ENCODE measurements at regions not wholly inside any gene's neighbourhood (a gene's known extent, or its start where the extent isn't known, plus 50 kb on each side); places are given as distances from the start of the nearest gene placed in this dataset.

GRCh38 chr4:13887010-13887409 lies 259.5 kb upstream of the BOD1L1 start:
- Histone ChIP-seq H3K9ac (no peak overlapping the region), H2AFZ (ENCODE audit: low read depth) (peak overlapping the region; percentile 5; the same call in 1 of the 2 replicates), H3K79me2 (ENCODE audit: insufficient read depth) (no peaks in the 10 kb centered on the region), H3K27ac (ENCODE audit: low read depth in 2 of 2, low read length in 1 of 2) (peak overlapping the region in 1 of 2 experiments; percentile 99; a peak in 1 of 4 replicates), H3K9me2 (no peaks in the 10 kb centered on the region), H3F3A (replicated peaks; ENCODE audit: insufficient read depth) (peaks cover 20% of the 10 kb centered on the region), H3K36me3 (replicated peaks in 1 of 2; ENCODE audit: control insufficient read depth in 1 of 2, insufficient read depth in 2 of 2, low read length in 1 of 2) (no peaks in the 10 kb centered on the region), H3K4me3 (ENCODE audit: low read depth in 2 of 2, low read length in 1 of 2) (no peak overlapping the region), H3K27me3 (ENCODE audit: insufficient read depth) (no peaks in the 10 kb centered on the region), H3K9me3 (no peaks in the 10 kb centered on the region), H3K4me2 (no peak overlapping the region), H4K20me1 (ENCODE audit: insufficient read depth) (no peaks in the 10 kb centered on the region), H3K4me1 (ENCODE audit: control insufficient read depth in 1 of 2, insufficient read depth in 2 of 2, low read depth in 1 of 2, low read length in 1 of 2) (peaks cover 4 to 18% of the 10 kb centered on the region in 2 experiments; a peak in 3 of 4 replicates)
- CTCF ChIA-PET: no interaction called here
- no peak for TF ChIP-seq CHD2 (IDR thresholded peaks at IDR 0.05; ENCODE audit: low read length, partially characterized antibody)
- TF ChIP-seq MXI1 (IDR thresholded peaks at IDR 0.05; ENCODE audit: low read depth, low read length): no peak
- DNase-seq: no peak
- 83% methylated on average over 2 of the region's 2 CpGs for WGBS (ENCODE audit: low lambda C conversion rate)
- POLR2A ChIA-PET: no interaction called here

DNA sequence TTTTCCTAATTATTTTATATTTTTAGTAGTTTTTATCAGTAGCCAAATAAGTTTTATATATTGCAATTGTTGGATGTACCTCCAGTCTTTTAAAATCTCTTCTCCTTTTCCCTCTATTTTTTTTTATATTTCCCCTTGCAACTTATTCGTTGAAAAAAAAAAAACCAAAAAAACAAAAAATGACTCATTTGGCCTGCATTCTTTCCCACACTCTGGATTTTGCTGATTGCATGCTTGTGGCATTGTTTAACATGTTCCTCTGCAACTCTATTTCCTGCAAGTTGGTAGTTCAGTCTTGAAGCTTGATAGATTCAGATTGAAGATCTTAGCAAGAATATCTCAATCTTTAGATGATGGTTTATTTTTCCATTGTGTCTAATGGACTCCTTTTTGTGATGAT lies 260.6 kb upstream of the BOD1L1 start:
- no peak overlapping the region for H3K4me3 ChIP-seq (ENCODE audit: low read depth in 2 of 2, low read length in 1 of 2)
- peak overlapping the region in 1 of 2 experiments; percentile 99; a peak in 2 of 4 replicates for H3K27ac ChIP-seq (ENCODE audit: low read depth in 2 of 2, low read length in 1 of 2)
- no peaks in the 10 kb centered on the region for H3K79me2 ChIP-seq (ENCODE audit: insufficient read depth)
- no peaks in the 10 kb centered on the region for H3K36me3 ChIP-seq (replicated peaks in 1 of 2; ENCODE audit: control insufficient read depth in 1 of 2, insufficient read depth in 2 of 2, low read length in 1 of 2)
- peaks cover 31% of the 10 kb centered on the region for H3F3A ChIP-seq (replicated peaks; ENCODE audit: insufficient read depth)
- no peaks in the 10 kb centered on the region for H3K9me2 ChIP-seq
- DNase-seq: no peak
- H3K4me2 ChIP-seq: peak overlapping the region; percentile 46; the same call in 1 of the 2 replicates
- H3K9ac ChIP-seq: peak overlapping the region; percentile 53; the same call in 1 of the 2 replicates
- H3K9me3 ChIP-seq: no peaks in the 10 kb centered on the region
- H3K27me3 ChIP-seq (ENCODE audit: insufficient read depth): no peaks in the 10 kb centered on the region
- WGBS (ENCODE audit: low lambda C conversion rate): 6% methylated on average over 1 of the region's 1 CpG
- CTCF ChIA-PET: no interaction called here
- POLR2A ChIA-PET: no interaction called here
- peaks cover 4 to 18% of the 10 kb centered on the region in 2 experiments; a peak in 3 of 4 replicates for H3K4me1 ChIP-seq (ENCODE audit: control insufficient read depth in 1 of 2, insufficient read depth in 2 of 2, low read depth in 1 of 2, low read length in 1 of 2)
- H4K20me1 ChIP-seq (ENCODE audit: insufficient read depth): no peaks in the 10 kb centered on the region
- H2AFZ ChIP-seq (ENCODE audit: low read depth): no peak overlapping the region
- TF ChIP-seq TAF1 (IDR thresholded peaks at IDR 0.05; ENCODE audit: borderline replicate concordance, low read depth, low read length) (no peak), TCF12 (IDR thresholded peaks at IDR 0.05) (peak; percentile 70), FOSL2 (IDR thresholded peaks at IDR 0.05; ENCODE audit: borderline replicate concordance, low read depth) (peak; percentile 90), GABPA (IDR thresholded peaks at IDR 0.05; ENCODE audit: low read depth) (no peak), EP300 (IDR thresholded peaks at IDR 0.05; ENCODE audit: borderline replicate concordance in 1 of 2, low read depth in 1 of 2, low read length in 1 of 2) (peak in 1 of 2 experiments; percentile 67; a peak in 1 of 4 replicates), RXRA (IDR thresholded peaks at IDR 0.05; ENCODE audit: borderline replicate concordance, low read depth) (0 out of 2 replicates have a peak, but pooled peaks have one; percentile 27), MEF2A (IDR thresholded peaks at IDR 0.05; ENCODE audit: borderline replicate concordance, low read depth) (0 out of 2 replicates have a peak, but pooled peaks have one; percentile 8), RCOR1 (IDR thresholded peaks at IDR 0.05; ENCODE audit: low read length) (no peak), RAD21 (IDR thresholded peaks at IDR 0.05; ENCODE audit: low read length) (no peak), NRF1 (IDR thresholded peaks at IDR 0.05; ENCODE audit: low read depth, low read length) (no peak), USF2 (IDR thresholded peaks at IDR 0.05; ENCODE audit: borderline replicate concordance, low read depth, low read length) (no peak), MAX (IDR thresholded peaks at IDR 0.05; ENCODE audit: low read depth) (peak; percentile 67; the same call in 1 of the 2 replicates), GATA2 (CRISPR knock-in tag; IDR thresholded peaks at IDR 0.05) (no peak), NFIC (IDR thresholded peaks at IDR 0.05; ENCODE audit: borderline replicate concordance) (peak; percentile 51; the same call in 1 of the 2 replicates), RFX5 (IDR thresholded peaks at IDR 0.05; ENCODE audit: low read length) (no peak)
- TF ChIP-seq, protein P1, sequence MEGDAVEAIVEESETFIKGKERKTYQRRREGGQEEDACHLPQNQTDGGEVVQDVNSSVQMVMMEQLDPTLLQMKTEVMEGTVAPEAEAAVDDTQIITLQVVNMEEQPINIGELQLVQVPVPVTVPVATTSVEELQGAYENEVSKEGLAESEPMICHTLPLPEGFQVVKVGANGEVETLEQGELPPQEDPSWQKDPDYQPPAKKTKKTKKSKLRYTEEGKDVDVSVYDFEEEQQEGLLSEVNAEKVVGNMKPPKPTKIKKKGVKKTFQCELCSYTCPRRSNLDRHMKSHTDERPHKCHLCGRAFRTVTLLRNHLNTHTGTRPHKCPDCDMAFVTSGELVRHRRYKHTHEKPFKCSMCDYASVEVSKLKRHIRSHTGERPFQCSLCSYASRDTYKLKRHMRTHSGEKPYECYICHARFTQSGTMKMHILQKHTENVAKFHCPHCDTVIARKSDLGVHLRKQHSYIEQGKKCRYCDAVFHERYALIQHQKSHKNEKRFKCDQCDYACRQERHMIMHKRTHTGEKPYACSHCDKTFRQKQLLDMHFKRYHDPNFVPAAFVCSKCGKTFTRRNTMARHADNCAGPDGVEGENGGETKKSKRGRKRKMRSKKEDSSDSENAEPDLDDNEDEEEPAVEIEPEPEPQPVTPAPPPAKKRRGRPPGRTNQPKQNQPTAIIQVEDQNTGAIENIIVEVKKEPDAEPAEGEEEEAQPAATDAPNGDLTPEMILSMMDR (IDR thresholded peaks at IDR 0.05): no peak
- TF ChIP-seq, protein P2, sequence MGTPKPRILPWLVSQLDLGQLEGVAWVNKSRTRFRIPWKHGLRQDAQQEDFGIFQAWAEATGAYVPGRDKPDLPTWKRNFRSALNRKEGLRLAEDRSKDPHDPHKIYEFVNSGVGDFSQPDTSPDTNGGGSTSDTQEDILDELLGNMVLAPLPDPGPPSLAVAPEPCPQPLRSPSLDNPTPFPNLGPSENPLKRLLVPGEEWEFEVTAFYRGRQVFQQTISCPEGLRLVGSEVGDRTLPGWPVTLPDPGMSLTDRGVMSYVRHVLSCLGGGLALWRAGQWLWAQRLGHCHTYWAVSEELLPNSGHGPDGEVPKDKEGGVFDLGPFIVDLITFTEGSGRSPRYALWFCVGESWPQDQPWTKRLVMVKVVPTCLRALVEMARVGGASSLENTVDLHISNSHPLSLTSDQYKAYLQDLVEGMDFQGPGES (IDR thresholded peaks at IDR 0.05; ENCODE audit: low read depth, low read length): no peak
- TF ChIP-seq, protein P3, sequence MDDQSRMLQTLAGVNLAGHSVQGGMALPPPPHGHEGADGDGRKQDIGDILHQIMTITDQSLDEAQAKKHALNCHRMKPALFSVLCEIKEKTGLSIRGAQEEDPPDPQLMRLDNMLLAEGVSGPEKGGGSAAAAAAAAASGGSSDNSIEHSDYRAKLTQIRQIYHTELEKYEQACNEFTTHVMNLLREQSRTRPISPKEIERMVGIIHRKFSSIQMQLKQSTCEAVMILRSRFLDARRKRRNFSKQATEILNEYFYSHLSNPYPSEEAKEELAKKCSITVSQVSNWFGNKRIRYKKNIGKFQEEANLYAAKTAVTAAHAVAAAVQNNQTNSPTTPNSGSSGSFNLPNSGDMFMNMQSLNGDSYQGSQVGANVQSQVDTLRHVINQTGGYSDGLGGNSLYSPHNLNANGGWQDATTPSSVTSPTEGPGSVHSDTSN (IDR thresholded peaks at IDR 0.05): peak; percentile 30; the same call in 1 of the 2 replicates
- TF ChIP-seq, protein P4, sequence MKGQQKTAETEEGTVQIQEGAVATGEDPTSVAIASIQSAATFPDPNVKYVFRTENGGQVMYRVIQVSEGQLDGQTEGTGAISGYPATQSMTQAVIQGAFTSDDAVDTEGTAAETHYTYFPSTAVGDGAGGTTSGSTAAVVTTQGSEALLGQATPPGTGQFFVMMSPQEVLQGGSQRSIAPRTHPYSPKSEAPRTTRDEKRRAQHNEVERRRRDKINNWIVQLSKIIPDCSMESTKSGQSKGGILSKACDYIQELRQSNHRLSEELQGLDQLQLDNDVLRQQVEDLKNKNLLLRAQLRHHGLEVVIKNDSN (IDR thresholded peaks at IDR 0.05; ENCODE audit: borderline replicate concordance, low read depth): no peak

All from SK-N-SH (cell line).